OCI-LY3 (cell line): ENCODE measurements at regions not wholly inside any gene's neighbourhood (a gene's known extent, or its start where the extent isn't known, plus 50 kb on each side); places are given as distances from the start of the nearest gene placed in this dataset.

Experiments used
- EZH2phosphoT487 ChIP-seq: fragments of 200-600 bp; shearing (Covaris generic); IDR thresholded peaks from 2 replicates; pipeline ENCODE4 v1.6.1; 2018; ENCODE audit warnings: antibody characterized with exemption, mixed run types, low read depth
- TF ChIP-seq, protein P1 (sequence below): fragments of 200-600, 300-600 bp; sonication (generic); IDR thresholded peaks from 2 replicates; pipeline ENCODE4 v1.5.1; 2014; ENCODE audit warnings: antibody characterized with exemption, low read length, low read depth

DNA sequence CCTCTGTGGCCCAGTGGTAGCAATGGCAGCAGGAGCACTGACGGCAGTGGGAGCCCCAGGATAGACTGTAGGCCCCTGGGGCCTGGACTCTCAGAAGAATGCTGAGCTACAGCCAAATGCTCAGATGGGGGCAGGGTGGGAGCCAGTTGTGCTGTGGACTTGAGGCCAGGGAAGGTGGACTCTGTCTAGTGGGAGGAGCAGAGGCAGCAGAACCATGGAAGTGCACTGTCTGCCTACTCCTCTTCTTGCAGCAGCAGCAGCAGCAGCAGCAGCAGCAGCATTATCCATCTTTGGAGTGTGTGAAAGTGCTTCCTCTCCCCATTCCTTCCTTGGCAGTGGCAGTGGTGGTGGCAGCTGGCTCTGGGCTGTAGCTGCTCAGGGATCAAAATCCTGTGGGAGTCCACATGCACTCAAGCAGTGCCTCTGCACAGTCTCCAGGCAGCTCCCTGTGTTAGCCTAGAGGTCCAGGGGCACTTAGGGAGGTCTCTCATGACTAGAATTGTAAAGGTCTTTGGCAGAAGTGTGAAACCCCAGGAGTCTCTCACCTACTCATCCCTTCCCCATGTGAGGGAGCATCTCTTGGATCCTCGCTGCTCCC lies 917.9 kb upstream of the B3GALT2 start:
- TF ChIP-seq, protein P1, sequence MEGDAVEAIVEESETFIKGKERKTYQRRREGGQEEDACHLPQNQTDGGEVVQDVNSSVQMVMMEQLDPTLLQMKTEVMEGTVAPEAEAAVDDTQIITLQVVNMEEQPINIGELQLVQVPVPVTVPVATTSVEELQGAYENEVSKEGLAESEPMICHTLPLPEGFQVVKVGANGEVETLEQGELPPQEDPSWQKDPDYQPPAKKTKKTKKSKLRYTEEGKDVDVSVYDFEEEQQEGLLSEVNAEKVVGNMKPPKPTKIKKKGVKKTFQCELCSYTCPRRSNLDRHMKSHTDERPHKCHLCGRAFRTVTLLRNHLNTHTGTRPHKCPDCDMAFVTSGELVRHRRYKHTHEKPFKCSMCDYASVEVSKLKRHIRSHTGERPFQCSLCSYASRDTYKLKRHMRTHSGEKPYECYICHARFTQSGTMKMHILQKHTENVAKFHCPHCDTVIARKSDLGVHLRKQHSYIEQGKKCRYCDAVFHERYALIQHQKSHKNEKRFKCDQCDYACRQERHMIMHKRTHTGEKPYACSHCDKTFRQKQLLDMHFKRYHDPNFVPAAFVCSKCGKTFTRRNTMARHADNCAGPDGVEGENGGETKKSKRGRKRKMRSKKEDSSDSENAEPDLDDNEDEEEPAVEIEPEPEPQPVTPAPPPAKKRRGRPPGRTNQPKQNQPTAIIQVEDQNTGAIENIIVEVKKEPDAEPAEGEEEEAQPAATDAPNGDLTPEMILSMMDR, result no peak
- TF ChIP-seq EZH2phosphoT487, result no peak
